Activated B cell treated with CpG ODN at 0.5 μM for 24 hours (primary cell): ENCODE measurements at regions not wholly inside any gene's neighbourhood (a gene's known extent, or its start where the extent isn't known, plus 50 kb on each side); places are given as distances from the start of the nearest gene placed in this dataset.

Experiments
- ATAC-seq: fragments of 200-7000 bp; cut with Tn5 transposase; one replicate; pipeline ENCODE4 v1.10.0; 2021; ENCODE audit warnings: low read depth, mild to moderate bottlenecking, moderate library complexity
- CTCF ChIA-PET: fragments of 350-600 bp; sonication (Branson Sonifier 250); formaldehyde crosslinking; loops from one replicate; lab custom pipeline; 2021; ENCODE audit warnings: antibody characterized with exemption; lab: Charles Lee
- POLR2A ChIA-PET: fragments of 350-600 bp; sonication (Branson Sonifier 250); formaldehyde crosslinking; loops from one replicate; lab custom pipeline; 2021; ENCODE audit warnings: antibody characterized with exemption; lab: Charles Lee
- DNase-seq: peaks from one replicate; pipeline ENCODE4 v3.0.0; 2022
- H3K27ac Mint-ChIP-seq: one replicate; pipeline ENCODE4 v1.8.0; 2020; ENCODE audit warnings: mixed read lengths
- H3K27me3 Mint-ChIP-seq: one replicate; pipeline ENCODE4 v1.8.0; 2021; ENCODE audit warnings: mixed read lengths
- H3K36me3 Mint-ChIP-seq: one replicate; pipeline ENCODE4 v1.8.0; 2021; ENCODE audit warnings: low read depth, mixed read lengths
- H3K4me1 Mint-ChIP-seq: one replicate; pipeline ENCODE4 v1.8.0; 2021; ENCODE audit warnings: mixed read lengths
- H3K4me3 Mint-ChIP-seq: one replicate; pipeline ENCODE4 v1.8.0; 2020; ENCODE audit warnings: mild to moderate bottlenecking, mixed read lengths
- H3K9me3 Mint-ChIP-seq: one replicate; pipeline ENCODE4 v1.8.0; 2020; ENCODE audit warnings: mixed read lengths
- intact Hi-C: fragments of 100-400 bp; cut with micrococcal nuclease; formaldehyde crosslinking; loops from one replicate; pipeline ENCODE4 v1.15.1; 2024
- TF ChIP-seq, protein P1 (sequence below): fragments of 200-600 bp; IDR thresholded peaks from one replicate; pipeline ENCODE4 v1.8.0; 2022; ENCODE audit warnings: antibody characterized with exemption, mild to moderate bottlenecking

DNA sequence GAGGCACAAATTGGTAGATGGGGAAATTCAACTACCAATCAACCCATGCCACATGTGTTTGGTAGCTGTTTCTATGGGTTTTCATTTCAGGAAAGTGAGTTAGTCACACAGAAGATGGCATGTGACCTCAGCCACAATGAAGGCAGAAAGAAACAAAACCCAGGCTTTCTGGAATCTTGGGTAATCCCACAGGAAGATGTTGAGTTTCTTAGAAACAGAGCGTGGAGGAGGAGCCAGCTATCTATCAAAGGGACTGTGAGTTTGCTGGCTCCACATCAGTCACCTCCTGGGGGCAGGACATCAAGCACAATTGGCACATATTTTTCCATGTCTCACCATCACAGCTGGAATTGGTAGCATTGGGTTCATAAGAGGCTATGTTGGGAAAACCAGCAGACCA is 188.9 kb upstream of the PLXNA2 start:
- no peak for ATAC-seq
- H3K27ac Mint-ChIP-seq = no peak overlapping the region
- CTCF ChIA-PET = no interaction called here
- POLR2A ChIA-PET = no interaction called here
- H3K27me3 Mint-ChIP-seq = no peaks in the 10 kb centered on the region
- H3K4me3 Mint-ChIP-seq = no peak overlapping the region
- intact Hi-C loops = no loop called here
- no peaks in the 10 kb centered on the region for H3K9me3 Mint-ChIP-seq
- TF ChIP-seq, protein P1, sequence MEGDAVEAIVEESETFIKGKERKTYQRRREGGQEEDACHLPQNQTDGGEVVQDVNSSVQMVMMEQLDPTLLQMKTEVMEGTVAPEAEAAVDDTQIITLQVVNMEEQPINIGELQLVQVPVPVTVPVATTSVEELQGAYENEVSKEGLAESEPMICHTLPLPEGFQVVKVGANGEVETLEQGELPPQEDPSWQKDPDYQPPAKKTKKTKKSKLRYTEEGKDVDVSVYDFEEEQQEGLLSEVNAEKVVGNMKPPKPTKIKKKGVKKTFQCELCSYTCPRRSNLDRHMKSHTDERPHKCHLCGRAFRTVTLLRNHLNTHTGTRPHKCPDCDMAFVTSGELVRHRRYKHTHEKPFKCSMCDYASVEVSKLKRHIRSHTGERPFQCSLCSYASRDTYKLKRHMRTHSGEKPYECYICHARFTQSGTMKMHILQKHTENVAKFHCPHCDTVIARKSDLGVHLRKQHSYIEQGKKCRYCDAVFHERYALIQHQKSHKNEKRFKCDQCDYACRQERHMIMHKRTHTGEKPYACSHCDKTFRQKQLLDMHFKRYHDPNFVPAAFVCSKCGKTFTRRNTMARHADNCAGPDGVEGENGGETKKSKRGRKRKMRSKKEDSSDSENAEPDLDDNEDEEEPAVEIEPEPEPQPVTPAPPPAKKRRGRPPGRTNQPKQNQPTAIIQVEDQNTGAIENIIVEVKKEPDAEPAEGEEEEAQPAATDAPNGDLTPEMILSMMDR = no peak
- H3K4me1 Mint-ChIP-seq = no peaks in the 10 kb centered on the region
- no peaks in the 10 kb centered on the region for H3K36me3 Mint-ChIP-seq
- DNase-seq = no peak

DNA sequence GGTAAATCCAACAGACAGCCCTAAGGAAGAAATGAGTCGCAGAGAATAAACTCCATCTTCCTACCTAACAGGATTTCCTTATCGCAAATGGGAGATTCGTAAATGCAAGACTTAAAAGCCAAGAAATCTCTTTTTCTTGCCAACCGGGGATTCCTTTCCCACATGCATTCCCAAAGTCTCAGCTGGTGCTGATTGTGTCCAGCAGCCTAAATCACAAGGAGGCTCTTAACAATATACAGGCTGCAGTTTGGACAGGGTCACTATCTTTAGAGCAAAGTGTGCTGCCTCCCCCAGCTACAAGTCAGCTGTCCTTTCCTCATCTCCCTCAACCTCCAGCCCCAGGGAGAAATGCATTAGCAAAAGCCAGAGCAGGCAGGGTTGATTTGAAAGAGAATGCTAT is 189.8 kb upstream of the PLXNA2 start:
- Mint-ChIP-seq H3K4me3 (no peak overlapping the region), H3K9me3 (no peaks in the 10 kb centered on the region), H3K27ac (no peak overlapping the region), H3K27me3 (no peaks in the 10 kb centered on the region), H3K36me3 (no peaks in the 10 kb centered on the region), H3K4me1 (no peaks in the 10 kb centered on the region)
- ChIA-PET CTCF (no interaction called here), POLR2A (no interaction called here)
- no peak for ATAC-seq
- DNase-seq = no peak
- TF ChIP-seq, protein P1 = no peak
- intact Hi-C loops = no loop called here

DNA sequence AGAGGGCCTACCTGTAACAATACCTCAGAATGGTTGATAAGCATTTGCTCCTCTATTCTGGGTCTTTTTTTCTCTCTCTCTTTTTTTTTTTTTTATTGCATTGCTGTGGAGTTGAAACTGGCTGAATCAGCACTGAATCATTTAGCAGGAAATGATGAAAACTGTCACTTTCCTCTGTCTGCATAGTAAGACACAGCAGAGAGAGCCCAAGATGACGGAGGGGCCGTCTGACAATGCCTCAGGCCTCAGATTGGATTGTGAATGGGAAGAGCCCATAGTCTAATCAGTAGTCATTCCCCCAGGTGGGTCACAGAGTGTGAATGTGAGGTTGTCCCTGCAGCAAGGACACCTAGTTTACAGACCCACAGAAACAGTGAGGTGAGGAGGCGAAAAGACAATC is 193.2 kb upstream of the PLXNA2 start:
- no peak overlapping the region for H3K27ac Mint-ChIP-seq
- H3K36me3 Mint-ChIP-seq = no peaks in the 10 kb centered on the region
- H3K27me3 Mint-ChIP-seq = no peaks in the 10 kb centered on the region
- ChIA-PET POLR2A (no interaction called here), CTCF (no interaction called here)
- intact Hi-C loops = no loop called here
- DNase-seq = no peak
- H3K4me1 Mint-ChIP-seq = no peaks in the 10 kb centered on the region
- TF ChIP-seq, protein P1 = no peak
- peaks cover 8% of the 10 kb centered on the region for H3K9me3 Mint-ChIP-seq
- H3K4me3 Mint-ChIP-seq = no peak overlapping the region
- ATAC-seq = no peak

DNA sequence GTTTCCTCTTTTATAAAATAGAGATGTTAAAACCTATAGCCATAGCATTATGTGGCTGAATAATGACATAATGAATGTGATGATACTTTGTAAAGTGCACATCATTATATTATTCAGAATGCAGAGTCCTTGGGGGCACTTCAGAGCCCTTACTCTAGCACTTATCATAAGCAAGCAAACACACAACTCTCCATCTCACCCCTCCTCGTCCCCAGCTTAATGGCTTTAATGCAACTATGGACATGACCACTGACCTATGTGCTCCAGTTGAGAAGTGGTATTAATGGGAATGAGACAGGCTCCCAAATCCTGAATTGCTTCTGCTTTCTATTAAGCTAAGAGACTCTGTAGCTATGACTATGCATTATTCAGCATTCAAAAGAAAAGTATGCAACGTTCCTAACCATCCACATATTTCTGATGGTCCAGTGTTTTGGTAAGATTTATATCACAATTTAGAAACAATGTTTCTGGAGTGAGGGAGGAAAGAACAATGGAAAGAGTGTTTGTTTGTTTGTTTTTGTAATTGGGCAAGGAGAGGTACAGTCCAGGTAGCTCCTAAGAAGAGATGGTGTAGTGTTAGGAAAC is 194.0 kb upstream of the PLXNA2 start:
- CTCF ChIA-PET = no interaction called here
- DNase-seq (no peak), ATAC-seq (no peak)
- H3K4me1 Mint-ChIP-seq = no peaks in the 10 kb centered on the region
- no peaks in the 10 kb centered on the region for H3K36me3 Mint-ChIP-seq
- POLR2A ChIA-PET = no interaction called here
- H3K27me3 Mint-ChIP-seq = no peaks in the 10 kb centered on the region
- H3K9me3 Mint-ChIP-seq = peaks cover 13% of the 10 kb centered on the region
- no peak overlapping the region for H3K27ac Mint-ChIP-seq
- TF ChIP-seq, protein P1 = no peak
- H3K4me3 Mint-ChIP-seq = no peak overlapping the region
- intact Hi-C loops = no loop called here

DNA sequence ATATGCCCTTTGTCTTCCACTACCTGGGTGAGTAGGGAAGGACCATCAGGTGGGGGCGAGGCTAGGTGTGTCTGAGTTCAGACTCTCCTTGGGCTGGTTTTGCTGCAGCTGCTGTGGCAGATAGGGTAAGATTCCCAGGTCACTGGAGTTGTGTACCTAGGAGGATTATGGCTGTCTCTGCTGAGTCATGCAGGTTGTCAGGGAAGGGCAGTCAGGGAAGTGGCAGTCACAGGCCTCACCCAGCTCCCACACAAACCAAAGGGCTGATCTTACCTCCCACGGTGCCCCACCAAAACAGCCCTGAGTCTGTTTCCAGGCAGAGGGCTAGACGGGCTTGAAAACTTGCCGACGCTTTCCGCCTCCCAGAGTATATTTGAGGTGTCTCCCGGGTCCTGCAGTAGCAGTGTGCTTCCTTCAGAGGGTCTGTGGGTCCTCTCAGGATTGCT is 201.6 kb upstream of the PLXNA2 start:
- ChIA-PET POLR2A (no interaction called here), CTCF (no interaction called here)
- peaks cover 22% of the 10 kb centered on the region for H3K27me3 Mint-ChIP-seq
- DNase-seq (no peak), ATAC-seq (no peak)
- H3K9me3 Mint-ChIP-seq = peaks cover 14% of the 10 kb centered on the region
- no peaks in the 10 kb centered on the region for H3K4me1 Mint-ChIP-seq
- no peak overlapping the region for H3K4me3 Mint-ChIP-seq
- intact Hi-C loops = no loop called here
- H3K36me3 Mint-ChIP-seq = no peaks in the 10 kb centered on the region
- H3K27ac Mint-ChIP-seq = no peak overlapping the region
- TF ChIP-seq, protein P1 = no peak
